Dedifferentiated amniotic fluid mesenchymal stem cell (primary cell): ENCODE measurements at regions not wholly inside any gene's neighbourhood (a gene's known extent, or its start where the extent isn't known, plus 50 kb on each side); places are given as distances from the start of the nearest gene placed in this dataset.
A peak's percentile ranks its signal among the peaks of the same experiment; 100 is the strongest.

Source experiments
- DNase-seq: peaks from one replicate; pipeline ENCODE4 v3.0.0-alpha.2; 2016; ENCODE audit errors: extremely low spot score

DNA sequence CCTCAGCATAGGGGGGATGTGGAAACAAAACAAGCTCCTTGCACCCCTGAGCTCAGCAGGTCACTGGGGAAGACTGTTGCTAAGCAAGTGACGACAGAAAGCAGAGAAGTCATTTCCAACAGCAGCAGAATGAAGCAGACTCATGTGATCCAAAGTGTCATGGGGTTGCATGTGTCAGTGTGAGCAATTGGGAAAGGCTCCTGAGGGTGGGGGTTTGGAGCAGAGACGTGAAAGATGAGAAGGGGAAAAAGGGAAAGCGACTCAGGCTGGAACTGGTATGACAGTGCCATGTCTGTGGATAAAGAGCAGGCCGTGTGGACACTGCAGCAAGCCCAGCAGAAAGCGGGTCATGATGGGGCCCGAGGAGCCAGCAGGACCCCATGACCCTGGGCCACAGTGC lies 363.9 kb downstream of the PREX1 start:
- DNase-seq: peak; percentile 45

DNA sequence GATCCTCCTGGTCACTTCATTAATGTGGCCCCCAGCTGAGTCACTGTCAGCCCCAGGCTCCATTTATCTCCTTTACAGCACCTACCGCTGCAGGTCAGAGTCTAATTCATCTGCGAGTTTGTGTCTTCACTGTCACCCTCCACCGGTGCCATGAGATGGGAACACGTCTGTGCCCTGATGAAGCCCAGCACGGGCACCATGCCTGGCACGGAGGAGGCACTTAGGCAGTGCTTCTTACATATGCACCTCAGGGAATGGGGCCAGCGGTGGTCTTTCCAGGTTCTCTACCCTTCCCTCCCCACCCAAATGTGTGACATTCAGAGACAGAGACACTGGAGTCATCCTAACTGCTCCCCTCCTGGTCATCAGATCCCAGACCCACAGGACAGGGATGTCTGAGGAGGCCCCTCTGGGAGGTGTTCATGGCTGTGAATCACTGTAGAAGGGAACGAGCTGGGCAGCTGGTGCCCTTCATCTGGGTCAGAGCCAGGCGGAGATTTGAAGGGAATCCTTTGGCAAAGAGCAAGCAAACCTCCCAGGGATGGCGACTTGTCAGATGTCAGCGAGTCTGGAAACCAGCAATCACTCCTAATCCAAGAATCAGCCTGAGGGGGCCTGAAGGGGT lies 364.6 kb downstream of the PREX1 start:
- DNase-seq: no peak

GRCh38 chr20:48461735-48462119 lies 366.1 kb downstream of the PREX1 start:
- DNase-seq: no peak

DNA sequence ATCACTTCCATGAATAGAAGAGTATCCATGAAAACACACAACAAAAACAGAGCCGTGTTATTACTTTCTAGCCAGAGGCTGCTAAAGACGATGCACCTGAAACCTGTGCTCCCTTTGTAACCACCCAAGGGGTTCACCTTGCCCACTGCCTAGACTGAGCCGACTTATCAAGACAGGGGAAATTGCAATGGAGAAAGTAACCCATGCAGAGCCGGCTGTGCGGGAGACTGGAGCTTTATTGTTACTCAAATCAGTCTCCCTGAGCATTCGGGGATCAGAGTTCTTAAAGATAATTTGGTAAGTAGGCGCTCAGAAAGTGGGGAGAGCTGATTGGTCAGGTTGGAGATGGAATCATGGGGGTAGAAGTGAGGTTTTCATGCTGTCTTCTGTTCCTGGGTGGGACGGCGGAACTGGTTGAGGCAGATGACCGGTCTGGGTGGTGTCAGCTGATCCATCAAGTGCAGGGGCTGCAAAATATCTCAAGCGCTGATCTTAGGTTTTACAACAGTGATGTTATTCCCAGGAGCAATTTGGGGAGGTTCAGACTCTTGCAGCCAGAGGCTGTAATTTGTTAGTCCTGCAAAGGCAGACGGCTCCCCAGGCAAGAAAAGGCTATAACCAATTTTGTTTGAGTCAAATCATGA lies 366.6 kb downstream of the PREX1 start:
- DNase-seq: no peak

GRCh38 chr20:48460681-48461080 lies 367.1 kb downstream of the PREX1 start:
- DNase-seq: no peak

- no peak for DNase-seq
These were observed 367.9 kb downstream of the PREX1 start for GRCh38 chr20:48459722-48460395.

GRCh38 chr20:48458601-48459385 lies 369.0 kb downstream of the PREX1 start:
- DNase-seq: no peak

- DNase-seq: no peak
These were observed 369.8 kb downstream of the PREX1 start for GRCh38 chr20:48458003-48458377.

DNA sequence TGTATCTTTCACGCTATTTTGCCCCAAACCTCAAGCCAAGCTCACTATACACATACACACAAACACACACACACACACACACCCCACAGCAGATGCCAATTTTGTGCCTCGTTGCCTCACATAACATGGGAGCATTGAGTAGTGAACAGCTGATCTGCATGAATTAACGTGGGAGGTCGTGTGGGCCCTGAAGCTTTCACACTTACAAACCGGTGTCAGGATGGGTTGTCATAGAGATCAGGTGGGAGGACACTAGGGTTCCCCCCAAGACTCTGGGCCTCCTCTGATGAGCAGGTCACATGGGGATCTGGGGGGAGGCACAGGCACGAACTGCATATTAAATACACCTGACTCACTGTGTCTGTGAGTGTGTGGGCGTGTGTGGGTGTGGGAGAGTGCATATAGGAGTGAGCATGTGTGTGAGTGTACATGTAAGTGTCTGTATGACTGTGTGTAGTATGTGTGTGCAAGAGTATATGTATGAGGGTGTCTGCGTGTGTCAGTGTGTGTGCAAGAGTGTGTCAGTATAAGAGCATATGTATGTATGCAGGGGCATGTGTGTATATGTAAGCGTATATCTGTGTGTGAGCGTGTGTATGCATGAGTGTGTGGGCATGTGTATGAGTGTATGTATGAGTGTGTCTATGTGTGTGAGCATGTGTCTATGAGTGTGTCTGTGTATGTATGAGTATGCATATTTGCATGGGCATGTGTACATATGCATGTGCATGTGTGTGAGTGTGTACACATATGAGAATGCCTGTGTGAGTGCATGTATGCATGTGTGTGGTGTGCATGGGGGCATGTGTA lies 370.4 kb downstream of the PREX1 start:
- no peak for DNase-seq

- DNase-seq: no peak
These were observed 371.2 kb downstream of the PREX1 start for GRCh38 chr20:48456366-48457192.

DNA sequence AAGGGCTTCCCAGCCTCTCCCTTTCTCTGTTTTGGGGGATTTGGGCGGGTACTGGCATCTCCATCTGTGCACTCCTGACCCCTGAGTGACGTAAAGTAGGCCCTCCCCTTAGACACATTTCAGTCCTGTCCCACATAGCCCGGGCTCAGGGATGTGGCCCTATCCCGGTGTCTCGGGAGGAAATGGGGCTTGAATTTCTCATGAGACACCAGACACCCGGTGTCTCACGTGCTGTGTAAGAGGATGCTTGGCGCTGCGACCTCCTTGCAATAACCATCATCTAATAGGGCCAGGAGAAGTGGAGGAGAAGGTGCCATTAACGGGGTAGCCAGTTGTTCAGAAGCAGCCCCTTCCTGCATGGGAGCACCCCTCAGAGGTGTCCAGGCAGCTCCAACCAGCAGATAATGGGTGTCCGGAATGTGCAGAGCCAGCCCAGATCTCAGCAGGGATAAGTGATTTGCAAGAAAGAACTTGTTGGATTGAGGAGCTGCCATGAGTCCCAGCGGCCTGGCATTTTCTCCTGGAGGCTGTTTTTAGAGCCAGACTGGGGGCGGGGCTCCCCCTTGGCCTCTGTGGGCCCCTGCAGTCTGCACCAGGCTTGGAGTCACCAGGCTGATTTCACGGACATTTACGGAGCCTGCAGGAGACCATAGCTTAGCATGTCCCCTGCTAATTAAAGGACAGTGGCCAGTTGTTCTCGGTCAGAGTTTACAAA lies 372.0 kb downstream of the PREX1 start:
- DNase-seq: no peak

DNA sequence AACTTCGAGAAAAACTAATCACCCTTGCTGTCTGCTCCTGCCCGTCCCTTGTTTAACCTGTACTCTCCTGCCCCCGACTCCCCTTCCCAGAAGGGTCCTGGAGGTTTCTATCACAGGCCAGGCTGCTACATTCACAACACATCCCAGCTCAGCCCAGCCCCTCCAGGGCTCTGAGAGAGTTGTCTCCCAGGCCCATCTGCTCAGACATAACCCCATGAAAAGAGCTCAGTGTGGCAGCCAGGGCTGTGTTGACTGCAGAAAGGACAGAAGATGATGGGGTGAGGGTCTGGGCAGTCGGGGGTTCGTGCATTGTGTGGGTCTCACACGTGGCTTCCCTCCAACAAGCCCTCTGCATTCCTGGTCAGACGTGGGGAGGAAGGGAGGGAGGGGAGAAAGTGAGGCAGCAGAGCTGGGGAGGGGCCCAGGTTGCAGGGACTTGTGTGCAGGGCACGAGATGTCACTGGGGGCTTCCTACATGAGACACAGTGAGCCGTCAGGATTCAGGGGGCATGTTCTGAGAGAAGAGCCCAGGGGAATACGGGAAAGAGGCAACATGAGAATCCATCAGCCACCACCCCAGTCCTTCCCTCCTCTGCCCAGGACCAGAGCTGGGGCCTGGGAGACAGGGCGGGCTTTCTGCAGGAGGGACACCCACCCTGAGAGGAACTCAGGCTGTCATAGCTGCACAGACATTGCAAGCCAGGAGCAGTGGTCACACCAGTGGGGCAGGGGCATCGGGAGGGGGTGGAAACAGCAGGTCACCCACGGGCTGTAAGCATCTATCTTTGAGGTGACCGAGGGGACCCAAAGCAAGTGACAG lies 372.9 kb downstream of the PREX1 start:
- no peak for DNase-seq

- no peak for DNase-seq
These were observed 374.2 kb downstream of the PREX1 start for GRCh38 chr20:48453477-48454093.

DNA sequence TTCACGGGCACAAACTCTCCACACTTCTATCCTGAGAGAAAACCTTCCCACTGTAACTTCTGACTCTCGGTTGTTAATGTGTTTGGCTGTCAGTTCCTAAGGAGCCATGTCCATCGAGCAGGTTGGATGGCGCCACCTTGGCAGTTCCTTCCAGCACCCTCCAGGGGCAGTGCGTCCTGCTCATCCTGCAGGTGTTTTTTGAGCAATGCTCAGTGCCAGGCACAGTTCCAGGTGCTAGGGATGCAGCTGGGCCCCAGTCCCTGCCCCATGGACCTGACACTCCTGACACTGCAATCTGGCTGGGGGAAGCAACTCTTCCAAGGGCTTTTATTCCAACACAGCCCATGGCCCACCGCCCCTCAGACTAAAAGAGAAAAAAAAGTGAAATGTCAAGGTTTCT lies 376.4 kb downstream of the PREX1 start:
- no peak for DNase-seq

GRCh38 chr20:48448666-48449600 lies 378.9 kb downstream of the PREX1 start:
- no peak for DNase-seq

- no peak for DNase-seq
These were observed 380.3 kb downstream of the PREX1 start for GRCh38 chr20:48447456-48447855.

GRCh38 chr20:48445827-48446226 lies 382.0 kb downstream of the PREX1 start:
- no peak for DNase-seq

DNA sequence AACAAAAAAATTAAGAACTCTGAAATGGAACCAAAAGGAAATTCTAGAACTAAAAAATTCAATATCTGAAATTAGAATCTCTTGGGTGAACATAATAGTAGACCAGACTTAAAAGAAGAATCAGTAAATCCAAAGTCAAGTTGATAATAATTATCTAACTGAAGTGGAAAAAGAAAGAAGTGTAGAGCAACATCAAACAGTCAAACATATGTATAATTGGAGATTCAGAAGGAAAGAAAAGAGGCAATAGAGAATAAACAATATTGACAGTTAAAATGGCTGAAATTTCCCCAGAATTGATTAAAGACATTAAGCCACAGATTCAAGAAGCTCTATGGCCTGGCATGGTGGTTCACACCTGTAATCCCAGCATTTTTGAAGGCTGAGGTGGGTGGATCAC lies 383.6 kb downstream of the PREX1 start:
- no peak for DNase-seq
